RWPE2 (cell line): ENCODE measurements at regions not wholly inside any gene's neighbourhood (a gene's known extent, or its start where the extent isn't known, plus 50 kb on each side); places are given as distances from the start of the nearest gene placed in this dataset.
A peak's percentile ranks its signal among the peaks of the same experiment; 100 is the strongest.

ENCODE experiments used
- ATAC-seq: fragments of 200-7000 bp; cut with Tn5 transposase; 3 replicates; pipeline ENCODE4 v1.9.1; 2021; ENCODE audit warnings: low read depth
- DNase-seq: peaks from one replicate; pipeline ENCODE4 v3.0.0-alpha.2; 2020; ENCODE audit warnings: low spot score
- H3K27ac ChIP-seq: fragments of 450-650 bp; 2 replicates; pipeline ENCODE4 v1.5.1; 2017; ENCODE audit warnings: mild to moderate bottlenecking; ENCODE audit not compliant: poor library complexity, severe bottlenecking
- H3K27me3 ChIP-seq: fragments of 250-450 bp; sonication (Bioruptor Pico); 2 replicates; pipeline ENCODE4 v1.5.1; 2021; ENCODE audit warnings: mild to moderate bottlenecking, moderate library complexity; ENCODE audit not compliant: insufficient read depth, poor library complexity, severe bottlenecking
- H3K36me3 ChIP-seq: fragments of 250-450 bp; sonication (Bioruptor Pico); 2 replicates; pipeline ENCODE4 v1.5.1; 2020; ENCODE audit warnings: low read depth, mild to moderate bottlenecking, moderate library complexity
- H3K4me1 ChIP-seq: fragments of 250-450 bp; sonication (Bioruptor Pico); 2 replicates; pipeline ENCODE4 v1.5.1; 2021; ENCODE audit warnings: mild to moderate bottlenecking, moderate library complexity; ENCODE audit not compliant: insufficient read depth, poor library complexity, severe bottlenecking
- H3K4me3 ChIP-seq: fragments of 250-450 bp; sonication (Bioruptor Pico); 2 replicates; pipeline ENCODE4 v1.5.1; 2021; ENCODE audit warnings: mild to moderate bottlenecking, moderate library complexity; ENCODE audit not compliant: severe bottlenecking
- H3K9me3 ChIP-seq: fragments of 250-450 bp; sonication (Bioruptor Pico); 2 replicates; pipeline ENCODE4 v1.5.1; 2021; ENCODE audit warnings: mild to moderate bottlenecking, moderate library complexity; ENCODE audit not compliant: severe bottlenecking
- CTCF ChIP-seq: fragments of 450-650 bp; IDR thresholded peaks from one replicate; pipeline ENCODE4 v1.5.1; 2017; ENCODE audit warnings: mild to moderate bottlenecking, moderate library complexity; ENCODE audit not compliant: poor library complexity, severe bottlenecking

- ATAC-seq: no peak
- Histone ChIP-seq H3K36me3 (no peaks in the 10 kb centered on the region), H3K9me3 (no peaks in the 10 kb centered on the region), H3K4me1 (no peaks in the 10 kb centered on the region), H3K27ac (no peak overlapping the region), H3K27me3 (no peaks in the 10 kb centered on the region), H3K4me3 (no peak overlapping the region)
- no peak for DNase-seq
- TF ChIP-seq CTCF: no peak
These were observed 58.1 kb downstream of the TUSC7 start for GRCh38 chr3:116767726-116768125.

GRCh38 chr3:116770815-116771450, 61.4 kb downstream of the TUSC7 start:
- peak; percentile 96 for TF ChIP-seq CTCF
- Histone ChIP-seq H3K27me3 (peaks cover 6% of the 10 kb centered on the region), H3K36me3 (no peaks in the 10 kb centered on the region), H3K27ac (no peak overlapping the region), H3K9me3 (no peaks in the 10 kb centered on the region), H3K4me3 (no peak overlapping the region), H3K4me1 (no peaks in the 10 kb centered on the region)
- no peak for DNase-seq
- ATAC-seq: peak; percentile 78

- no peak for TF ChIP-seq CTCF
- Histone ChIP-seq H3K4me3 (no peak overlapping the region), H3K36me3 (no peaks in the 10 kb centered on the region), H3K27ac (no peak overlapping the region), H3K27me3 (peaks cover 6% of the 10 kb centered on the region), H3K9me3 (no peaks in the 10 kb centered on the region), H3K4me1 (no peaks in the 10 kb centered on the region)
- ATAC-seq: no peak
- no peak for DNase-seq
These were observed 67.6 kb downstream of the TUSC7 start for GRCh38 chr3:116776880-116777785.

GRCh38 chr3:116785226-116785625, 75.6 kb downstream of the TUSC7 start:
- no peak for TF ChIP-seq CTCF
- DNase-seq (no peak), ATAC-seq (no peak)
- H3K9me3 ChIP-seq: no peaks in the 10 kb centered on the region
- H3K36me3 ChIP-seq: no peaks in the 10 kb centered on the region
- H3K27ac ChIP-seq: no peak overlapping the region
- H3K4me3 ChIP-seq: no peak overlapping the region
- H3K27me3 ChIP-seq: peaks cover 6% of the 10 kb centered on the region
- H3K4me1 ChIP-seq: no peaks in the 10 kb centered on the region
